GM12878 (cell line): ENCODE measurements at regions not wholly inside any gene's neighbourhood (a gene's known extent, or its start where the extent isn't known, plus 50 kb on each side); places are given as distances from the start of the nearest gene placed in this dataset.

Source experiments
- ATAC-seq: fragments of 200-7000 bp; cut with Tn5 transposase; 3 replicates; pipeline ENCODE4 v1.9.1; 2020; ENCODE audit warnings: mild to moderate bottlenecking, moderate library complexity
- BruUV-seq: library from RNA; stranded (reverse); fragments of 400-500 nt; replicated peaks from 2 replicates; lab custom pipeline; 2021; lab: Mats Ljungman, UMichigan
- CTCF ChIA-PET: fragments of 300-600 bp; sonication (Branson Sonifier 250); formaldehyde crosslinking; extraction: SDS; loops from one replicate; lab custom pipeline; 2021; ENCODE audit warnings: inconsistent platforms; lab: Yijun Ruan, JAX
- POLR2A ChIA-PET: fragments of 350-600 bp; formaldehyde crosslinking; extraction: SDS; loops from one replicate; lab custom pipeline; 2021; ENCODE audit warnings: inconsistent platforms; lab: Charles Lee
- RAD21 ChIA-PET: fragments of 300-600 bp; sonication (Branson Sonifier 250); formaldehyde crosslinking; loops from one replicate; lab custom pipeline; 2023; ENCODE audit warnings: antibody characterized with exemption; ENCODE audit not compliant: unreplicated experiment; lab: Charles Lee
- SMC1A ChIA-PET: fragments of 300-600 bp; sonication (Branson Sonifier 250); formaldehyde crosslinking; loops from one replicate; lab custom pipeline; 2023; ENCODE audit not compliant: unreplicated experiment, uncharacterized antibody; lab: Charles Lee
- DNase-seq: peaks from one replicate; pipeline ENCODE4 v3.0.0-alpha.2; 2011; ENCODE audit warnings: low read depth, low spot score
- FAIRE-seq: peaks from 3 replicates; lab custom pipeline; 2011; peaks lifted over from hg19 to GRCh38; lab: Jason Lieb, UNC
- H2AFZ ChIP-seq: 2 replicates; pipeline ENCODE4 v1.6.0; 2011; ENCODE audit warnings: low read depth, low read length, control low read depth; ENCODE audit not compliant: control insufficient read depth
- H3K27ac ChIP-seq: 2 replicates; pipeline ENCODE4 v1.5.1; 2011; ENCODE audit warnings: control low read depth; ENCODE audit not compliant: control insufficient read depth, insufficient read depth
- H3K27me3 ChIP-seq, 2 experiments: replicated peaks in 1 of 2; 2 replicates each; pipeline versions ENCODE4 v1.6.0 to v1.6.1; 2011; ENCODE audit warnings: low read length in 1 of 2; ENCODE audit not compliant: control insufficient read depth in 2 of 2, insufficient read depth in 2 of 2
- H3K36me3 ChIP-seq, 2 experiments: 2 replicates each; pipeline ENCODE4 v1.5.1; 2011; ENCODE audit warnings: low read length in 1 of 2; ENCODE audit not compliant: control insufficient read depth in 2 of 2, insufficient read depth in 2 of 2
- H3K4me1 ChIP-seq: 2 replicates; pipeline ENCODE4 v1.6.1; 2011; ENCODE audit warnings: mild to moderate bottlenecking, low read length, moderate library complexity, mixed read lengths; ENCODE audit not compliant: control insufficient read depth, insufficient read depth
- H3K4me2 ChIP-seq: 2 replicates; pipeline ENCODE4 v1.6.0; 2011; ENCODE audit warnings: control low read depth; ENCODE audit not compliant: control insufficient read depth, insufficient read depth
- H3K4me3 ChIP-seq: fragments of 200-600 bp; sonication (generic); 2 replicates; pipeline ENCODE4 v1.5.1; 2016
- H3K79me2 ChIP-seq: 2 replicates; pipeline ENCODE4 v1.6.0; 2011; ENCODE audit warnings: low read length; ENCODE audit not compliant: control insufficient read depth, insufficient read depth
- H3K9ac ChIP-seq: 2 replicates; pipeline ENCODE4 v1.8.0; 2011; ENCODE audit warnings: low read length, control low read depth, mixed read lengths; ENCODE audit not compliant: control insufficient read depth, insufficient read depth
- H3K9me3 ChIP-seq: replicated peaks from 3 replicates; pipeline ENCODE4 v1.5.1; 2011; ENCODE audit warnings: mild to moderate bottlenecking, low read length; ENCODE audit not compliant: control insufficient read depth, insufficient read depth
- H4K20me1 ChIP-seq: 2 replicates; pipeline ENCODE4 v1.6.0; 2011; ENCODE audit not compliant: control insufficient read depth, insufficient read depth
- ELK1 ChIP-seq: IDR thresholded peaks from 2 replicates; pipeline ENCODE4 v1.6.1; 2012; ENCODE audit warnings: low read depth, low read length, improper control_type of control experiment
- IKZF2 ChIP-seq, 2 experiments: fragments of 450-650 bp; IDR thresholded peaks; 2 replicates each; pipeline ENCODE4 v1.6.1; 2017; ENCODE audit warnings: mild to moderate bottlenecking in 2 of 2, moderate library complexity in 2 of 2
- NR2C2 ChIP-seq: IDR thresholded peaks from 2 replicates; pipeline ENCODE4 v1.6.1; 2011; ENCODE audit warnings: borderline replicate concordance, low read depth; ENCODE audit not compliant: control insufficient read depth, insufficient read length
- SKIL ChIP-seq: fragments of 450-650 bp; IDR thresholded peaks from 2 replicates; pipeline ENCODE4 v1.6.1; 2017; ENCODE audit warnings: mild to moderate bottlenecking, low read depth, inconsistent platforms; ENCODE audit not compliant: poor library complexity, severe bottlenecking
- SRF ChIP-seq, 2 experiments: IDR thresholded peaks; 2 replicates each; pipeline ENCODE4 v1.6.1; 2011; ENCODE audit warnings: low read depth in 2 of 2, low read length in 2 of 2, mild to moderate bottlenecking in 1 of 2, moderate library complexity in 1 of 2
- ZNF217 ChIP-seq: fragments of 450-650 bp; IDR thresholded peaks from 2 replicates; pipeline ENCODE4 v1.6.1; 2017; ENCODE audit warnings: antibody characterized with exemption, mild to moderate bottlenecking
- ZNF274 ChIP-seq: IDR thresholded peaks from one replicate; pipeline ENCODE4 v1.8.0; 2011; ENCODE audit not compliant: insufficient read length, insufficient read depth
- ZZZ3 ChIP-seq: IDR thresholded peaks from 2 replicates; pipeline ENCODE4 v1.6.1; 2011; ENCODE audit warnings: low read depth; ENCODE audit not compliant: control insufficient read depth, insufficient read length
- WGBS: methylation state at CpG from one replicate; pipeline ENCODE4 v1.1.6; 2016; ENCODE audit warnings: low lambda C conversion rate; ENCODE audit not compliant: insufficient replicate concordance, insufficient coverage; ENCODE audit errors: missing lambda C conversion rate; 5-methylcytosine and 5-hydroxymethylcytosine counted together
- in situ Hi-C: fragments of 300-500 bp; cut with MboI; formaldehyde crosslinking; loops from 9 replicates; pipeline ENCODE4 v1.14.3; 2018; ENCODE audit warnings: mixed read lengths
- intact Hi-C: fragments of 100-400 bp; cut with micrococcal nuclease; formaldehyde crosslinking; loops from one replicate; pipeline ENCODE4 v1.14.2; 2022; ENCODE audit not compliant: unreplicated experiment

- no peaks in the 10 kb centered on the region for H3K36me3 ChIP-seq
- no peak overlapping the region for H3K4me3 ChIP-seq
- ChIA-PET SMC1A (interaction anchor here (0.9 to 7.2 kb wide), 7 partner anchors 9 to 36 kb away, joined by 3 to 41 read pairs (median 3); no protein-coding TSS in a partner anchor), CTCF (interaction anchor here (0.7 to 0.9 kb wide), 2 partner anchors 37 to 96 kb away, joined by 3 to 6 read pairs; no protein-coding TSS in a partner anchor), POLR2A (interaction anchor here (0.7 kb wide), 1 partner anchor 1125 kb away, joined by 5 read pairs; no protein-coding TSS in a partner anchor), RAD21 (interaction anchor here (1.2 kb wide), 1 partner anchor 33 kb away, joined by 5 read pairs; no protein-coding TSS in a partner anchor)
- no peaks in the 10 kb centered on the region for H3K79me2 ChIP-seq
- WGBS = 38% methylated on average over 6 of the region's 6 CpGs
- no TSS peak for BruUV-seq
- H3K27me3 ChIP-seq = no peaks in the 10 kb centered on the region
- intact Hi-C loops = no loop called here
- in situ Hi-C loops = no loop called here
- no peak overlapping the region for H2AFZ ChIP-seq
- no peaks in the 10 kb centered on the region for H4K20me1 ChIP-seq
- H3K4me2 ChIP-seq = no peak overlapping the region
- no peak overlapping the region for H3K27ac ChIP-seq
- no peak for FAIRE-seq
- TF ChIP-seq SRF (IDR thresholded peaks at IDR 0.05; ENCODE audit: low read depth in 2 of 2, low read length in 2 of 2) = no peak
- no peak for TF ChIP-seq NR2C2
- TF ChIP-seq ZZZ3 = no peak
- TF ChIP-seq ZNF217 = no peak
- TF ChIP-seq ZNF274 = no peak
- no peak for TF ChIP-seq ELK1
- TF ChIP-seq SKIL = no peak
- no peak for TF ChIP-seq IKZF2 (IDR thresholded peaks at IDR 0.05)
- H3K9me3 ChIP-seq = peaks cover 1% of the 10 kb centered on the region; the same call in 1 of the 3 replicates
- no peak for DNase-seq
- no peak for ATAC-seq
- H3K9ac ChIP-seq = no peak overlapping the region
- H3K4me1 ChIP-seq = peaks cover 38% of the 10 kb centered on the region
These were observed 77.6 kb upstream of the SFMBT2 start for GRCh38 chr10:7488418-7488829.
